GM23338 (cell line): ENCODE measurements at regions not wholly inside any gene's neighbourhood (a gene's known extent, or its start where the extent isn't known, plus 50 kb on each side); places are given as distances from the start of the nearest gene placed in this dataset.

Experiments used
- ATAC-seq: fragments of 200-7000 bp; cut with Tn5 transposase; 3 replicates; pipeline ENCODE4 v1.9.1; 2020
- DNase-seq: peaks from one replicate; pipeline ENCODE4 v3.0.0-alpha.2; 2015; ENCODE audit warnings: low spot score
- H2AFZ ChIP-seq: fragments of 200-600 bp; sonication (generic); 2 replicates; pipeline ENCODE4 v1.8.0; 2016; ENCODE audit warnings: antibody characterized with exemption, mild to moderate bottlenecking, moderate library complexity
- H3F3A ChIP-seq: fragments of 200-600 bp; sonication (generic); replicated peaks from 2 replicates; pipeline ENCODE4 v1.8.0; 2017; ENCODE audit warnings: antibody characterized with exemption, mixed run types, low read depth
- H3K27ac ChIP-seq: fragments of 200-600 bp; sonication (generic); 2 replicates; pipeline ENCODE4 v1.6.1; 2016; ENCODE audit warnings: low read depth
- H3K27me3 ChIP-seq: fragments of 200-600 bp; sonication (generic); 2 replicates; pipeline ENCODE4 v1.8.0; 2016; ENCODE audit warnings: mild to moderate bottlenecking, mixed run types, moderate library complexity; ENCODE audit not compliant: insufficient read depth
- H3K36me3 ChIP-seq: fragments of 200-600 bp; sonication (generic); 2 replicates; pipeline ENCODE4 v1.8.0; 2016; ENCODE audit warnings: mild to moderate bottlenecking; ENCODE audit not compliant: insufficient read depth
- H3K4me1 ChIP-seq: fragments of 200-600 bp; sonication (generic); 2 replicates; pipeline ENCODE4 v1.8.0; 2016; ENCODE audit warnings: mild to moderate bottlenecking, moderate library complexity; ENCODE audit not compliant: insufficient read depth
- H3K4me2 ChIP-seq: fragments of 200-600 bp; sonication (generic); 2 replicates; pipeline ENCODE4 v1.7.1; 2017; ENCODE audit warnings: mixed run types
- H3K4me3 ChIP-seq: fragments of 200-600 bp; sonication (generic); 2 replicates; pipeline ENCODE4 v1.6.1; 2016; ENCODE audit warnings: mixed run types
- H3K79me2 ChIP-seq: fragments of 200-600 bp; sonication (generic); replicated peaks from 2 replicates; pipeline ENCODE4 v1.8.0; 2017; ENCODE audit warnings: mild to moderate bottlenecking; ENCODE audit not compliant: insufficient read depth
- H3K9me2 ChIP-seq: fragments of 200-600 bp; sonication (generic); 2 replicates; pipeline ENCODE4 v1.8.0; 2017; ENCODE audit not compliant: insufficient read depth
- H4K20me1 ChIP-seq: fragments of 200-600 bp; sonication (generic); replicated peaks from 2 replicates; pipeline ENCODE4 v1.8.0; 2017; ENCODE audit warnings: mild to moderate bottlenecking; ENCODE audit not compliant: insufficient read depth
- H3K27ac Mint-ChIP-seq: 2 replicates; pipeline ENCODE4 v1.8.0; 2020; ENCODE audit warnings: inconsistent platforms, mild to moderate bottlenecking, moderate library complexity, mixed read lengths
- H3K27me3 Mint-ChIP-seq: 3 replicates; pipeline ENCODE4 v1.8.0; 2022; ENCODE audit warnings: low read depth, mild to moderate bottlenecking, moderate library complexity, mixed read lengths, inconsistent platforms; ENCODE audit not compliant: insufficient read depth, poor library complexity
- H3K36me3 Mint-ChIP-seq: 3 replicates; pipeline ENCODE4 v1.8.0; 2021; ENCODE audit warnings: low read depth, mild to moderate bottlenecking, inconsistent platforms, moderate library complexity, mixed read lengths
- H3K4me1 Mint-ChIP-seq: 3 replicates; pipeline ENCODE4 v1.8.0; 2020; ENCODE audit warnings: mild to moderate bottlenecking, inconsistent platforms, mixed read lengths
- H3K4me3 Mint-ChIP-seq: 3 replicates; pipeline ENCODE4 v1.8.0; 2021; ENCODE audit warnings: moderate library complexity, mild to moderate bottlenecking, inconsistent platforms, mixed read lengths
- H3K9me3 Mint-ChIP-seq: 3 replicates; pipeline ENCODE4 v1.8.0; 2020; ENCODE audit warnings: moderate library complexity, mild to moderate bottlenecking, inconsistent platforms, mixed read lengths
- CREB1 ChIP-seq: fragments of 250-450 bp; sonication (Bioruptor Pico); IDR thresholded peaks from 2 replicates; pipeline ENCODE4 v1.5.0; 2020; ENCODE audit warnings: low read depth, mild to moderate bottlenecking, moderate library complexity
- CTCF ChIP-seq, 2 experiments: fragments of 200-600 bp in 1 of 2; sonication (generic) in 1 of 2; conservative IDR thresholded peaks; 2 replicates each; pipeline versions ENCODE4 v1.5.1 to v1.6.1; 2016 to 2017; ENCODE audit warnings: antibody characterized with exemption in 2 of 2, low read depth in 2 of 2, mild to moderate bottlenecking in 2 of 2, moderate library complexity in 1 of 2
- ETS1 ChIP-seq: IDR thresholded peaks from 2 replicates; pipeline ENCODE4 v1.6.1; 2016; ENCODE audit warnings: antibody characterized with exemption
- EZH2 ChIP-seq: fragments of 200-600 bp; sonication (generic); IDR thresholded peaks from one replicate; pipeline ENCODE4 v1.8.0; 2017; ENCODE audit warnings: antibody characterized with exemption, mild to moderate bottlenecking, low read depth; ENCODE audit not compliant: unreplicated experiment
- EZH2phosphoT487 ChIP-seq: fragments of 200-600 bp; sonication (generic); IDR thresholded peaks from one replicate; pipeline ENCODE4 v1.8.1; 2018; ENCODE audit warnings: antibody characterized with exemption; ENCODE audit not compliant: unreplicated experiment
- JUNB ChIP-seq: IDR thresholded peaks from one replicate; pipeline ENCODE4 v1.6.1; 2016; ENCODE audit warnings: antibody characterized with exemption; ENCODE audit not compliant: unreplicated experiment
- NANOG ChIP-seq: IDR thresholded peaks from 2 replicates; pipeline ENCODE4 v1.6.1; 2016; ENCODE audit warnings: antibody characterized with exemption, borderline replicate concordance
- POLR2AphosphoS5 ChIP-seq: IDR thresholded peaks from 2 replicates; pipeline ENCODE4 v1.6.1; 2016; ENCODE audit warnings: antibody characterized with exemption, low read depth
- STAT1 ChIP-seq: IDR thresholded peaks from one replicate; pipeline ENCODE4 v1.6.1; 2016; ENCODE audit warnings: antibody characterized with exemption; ENCODE audit not compliant: unreplicated experiment
- ZNF114 ChIP-seq: fragments of 250-450 bp; sonication (Bioruptor Pico); IDR thresholded peaks from 2 replicates; pipeline ENCODE4 v1.5.0; 2020; ENCODE audit warnings: mild to moderate bottlenecking, moderate library complexity
- ZNF331 ChIP-seq: fragments of 250-450 bp; sonication (Bioruptor Pico); IDR thresholded peaks from 2 replicates; pipeline ENCODE4 v1.5.0; 2020; ENCODE audit warnings: low read depth, mild to moderate bottlenecking, moderate library complexity
- TF ChIP-seq, protein P1 (sequence below): IDR thresholded peaks from one replicate; pipeline ENCODE4 v1.6.1; 2018; ENCODE audit warnings: antibody characterized with exemption; ENCODE audit not compliant: unreplicated experiment

GRCh38 chr11:28966951-28967350, 858.8 kb downstream of the METTL15 start:
- no peaks in the 10 kb centered on the region for H3F3A ChIP-seq
- no peak overlapping the region for H3K27ac ChIP-seq
- TF ChIP-seq JUNB (no peak), ETS1 (no peak), EZH2 (no peak), CREB1 (CRISPR knock-in tag) (no peak), STAT1 (no peak), ZNF331 (CRISPR knock-in tag) (no peak), ZNF114 (CRISPR knock-in tag) (no peak), POLR2AphosphoS5 (no peak)
- H3K27me3 ChIP-seq: no peaks in the 10 kb centered on the region
- no peaks in the 10 kb centered on the region for H4K20me1 ChIP-seq
- no peak for DNase-seq
- Mint-ChIP-seq H3K27ac (no peak overlapping the region), H3K4me3 (no peak overlapping the region), H3K27me3 (peaks cover 3% of the 10 kb centered on the region), H3K4me1 (peaks cover 14% of the 10 kb centered on the region), H3K9me3 (no peaks in the 10 kb centered on the region), H3K36me3 (no peaks in the 10 kb centered on the region)
- H3K4me3 ChIP-seq: no peak overlapping the region
- peaks cover 2% of the 10 kb centered on the region; the same call in 1 of the 2 replicates for H3K4me1 ChIP-seq
- H3K36me3 ChIP-seq: no peaks in the 10 kb centered on the region
- no peaks in the 10 kb centered on the region for H3K79me2 ChIP-seq
- H2AFZ ChIP-seq: no peak overlapping the region
- H3K4me2 ChIP-seq: no peak overlapping the region
- no peak for ATAC-seq
- H3K9me2 ChIP-seq: no peaks in the 10 kb centered on the region

DNA sequence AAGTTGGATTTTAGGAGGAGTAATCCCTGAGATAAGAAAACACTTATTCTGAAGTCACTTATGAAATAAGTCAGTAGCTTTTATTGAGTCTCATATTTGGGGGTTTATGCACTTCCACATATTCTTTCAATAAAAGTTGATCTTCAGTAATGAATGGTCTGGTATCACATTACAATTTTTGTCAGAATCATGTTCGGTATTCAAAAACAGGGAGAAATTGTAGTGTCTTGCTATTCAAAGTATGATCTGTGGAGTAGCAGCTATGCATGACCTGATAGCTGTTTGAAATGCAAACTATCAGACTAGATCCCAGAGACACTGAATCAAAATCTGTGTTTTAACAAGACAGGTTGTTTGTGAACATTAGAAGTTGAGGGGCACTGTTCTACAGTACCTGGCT, 857.6 kb downstream of the METTL15 start:
- Histone ChIP-seq H3K4me3 (no peak overlapping the region), H3F3A (no peaks in the 10 kb centered on the region), H3K4me2 (no peak overlapping the region), H3K27ac (no peak overlapping the region), H3K9me2 (no peaks in the 10 kb centered on the region), H2AFZ (no peak overlapping the region), H3K4me1 (peaks cover 2% of the 10 kb centered on the region; the same call in 1 of the 2 replicates), H3K36me3 (no peaks in the 10 kb centered on the region), H4K20me1 (no peaks in the 10 kb centered on the region), H3K27me3 (no peaks in the 10 kb centered on the region), H3K79me2 (no peaks in the 10 kb centered on the region)
- DNase-seq: no peak
- no peaks in the 10 kb centered on the region for H3K36me3 Mint-ChIP-seq
- peaks cover 3% of the 10 kb centered on the region for H3K27me3 Mint-ChIP-seq
- ATAC-seq: no peak
- no peak overlapping the region for H3K4me3 Mint-ChIP-seq
- H3K9me3 Mint-ChIP-seq: no peaks in the 10 kb centered on the region
- peaks cover 14% of the 10 kb centered on the region for H3K4me1 Mint-ChIP-seq
- no peak overlapping the region for H3K27ac Mint-ChIP-seq
- TF ChIP-seq EZH2phosphoT487 (no peak), POLR2AphosphoS5 (no peak), NANOG (no peak), CREB1 (CRISPR knock-in tag) (no peak), CTCF (conservative IDR thresholded peaks at IDR 0.05; ENCODE audit: low read depth in 2 of 2) (no peak), STAT1 (no peak), EZH2 (no peak), ZNF114 (CRISPR knock-in tag) (no peak), ZNF331 (CRISPR knock-in tag) (no peak)
- TF ChIP-seq, protein P1, sequence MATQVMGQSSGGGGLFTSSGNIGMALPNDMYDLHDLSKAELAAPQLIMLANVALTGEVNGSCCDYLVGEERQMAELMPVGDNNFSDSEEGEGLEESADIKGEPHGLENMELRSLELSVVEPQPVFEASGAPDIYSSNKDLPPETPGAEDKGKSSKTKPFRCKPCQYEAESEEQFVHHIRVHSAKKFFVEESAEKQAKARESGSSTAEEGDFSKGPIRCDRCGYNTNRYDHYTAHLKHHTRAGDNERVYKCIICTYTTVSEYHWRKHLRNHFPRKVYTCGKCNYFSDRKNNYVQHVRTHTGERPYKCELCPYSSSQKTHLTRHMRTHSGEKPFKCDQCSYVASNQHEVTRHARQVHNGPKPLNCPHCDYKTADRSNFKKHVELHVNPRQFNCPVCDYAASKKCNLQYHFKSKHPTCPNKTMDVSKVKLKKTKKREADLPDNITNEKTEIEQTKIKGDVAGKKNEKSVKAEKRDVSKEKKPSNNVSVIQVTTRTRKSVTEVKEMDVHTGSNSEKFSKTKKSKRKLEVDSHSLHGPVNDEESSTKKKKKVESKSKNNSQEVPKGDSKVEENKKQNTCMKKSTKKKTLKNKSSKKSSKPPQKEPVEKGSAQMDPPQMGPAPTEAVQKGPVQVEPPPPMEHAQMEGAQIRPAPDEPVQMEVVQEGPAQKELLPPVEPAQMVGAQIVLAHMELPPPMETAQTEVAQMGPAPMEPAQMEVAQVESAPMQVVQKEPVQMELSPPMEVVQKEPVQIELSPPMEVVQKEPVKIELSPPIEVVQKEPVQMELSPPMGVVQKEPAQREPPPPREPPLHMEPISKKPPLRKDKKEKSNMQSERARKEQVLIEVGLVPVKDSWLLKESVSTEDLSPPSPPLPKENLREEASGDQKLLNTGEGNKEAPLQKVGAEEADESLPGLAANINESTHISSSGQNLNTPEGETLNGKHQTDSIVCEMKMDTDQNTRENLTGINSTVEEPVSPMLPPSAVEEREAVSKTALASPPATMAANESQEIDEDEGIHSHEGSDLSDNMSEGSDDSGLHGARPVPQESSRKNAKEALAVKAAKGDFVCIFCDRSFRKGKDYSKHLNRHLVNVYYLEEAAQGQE: no peak
